Progenitor cell of endocrine pancreas (in vitro differentiated cells): ENCODE measurements at regions not wholly inside any gene's neighbourhood (a gene's known extent, or its start where the extent isn't known, plus 50 kb on each side); places are given as distances from the start of the nearest gene placed in this dataset.
A peak's percentile ranks its signal among the peaks of the same experiment; 100 is the strongest.

Source experiments
- DNase-seq: peaks from one replicate; pipeline ENCODE4 v3.0.0; 2021; ENCODE audit warnings: low spot score; ENCODE audit not compliant: unreplicated experiment
- H3K27ac Mint-ChIP-seq: 2 replicates; pipeline ENCODE4 v1.8.0; 2021; ENCODE audit warnings: mild to moderate bottlenecking, moderate library complexity, mixed read lengths
- H3K27me3 Mint-ChIP-seq: 2 replicates; pipeline ENCODE4 v1.8.0; 2021; ENCODE audit warnings: mixed read lengths
- H3K36me3 Mint-ChIP-seq: 2 replicates; pipeline ENCODE4 v1.8.0; 2022; ENCODE audit warnings: mixed read lengths; ENCODE audit not compliant: insufficient read depth
- H3K4me1 Mint-ChIP-seq: 2 replicates; pipeline ENCODE4 v1.8.0; 2021; ENCODE audit warnings: low read depth, mixed read lengths
- H3K4me3 Mint-ChIP-seq: 2 replicates; pipeline ENCODE4 v1.8.0; 2021; ENCODE audit warnings: low read depth, mild to moderate bottlenecking, moderate library complexity, mixed read lengths
- H3K9me3 Mint-ChIP-seq: 2 replicates; pipeline ENCODE4 v1.8.0; 2021; ENCODE audit warnings: low read depth, mixed read lengths
- TF ChIP-seq, protein P1 (sequence below): fragments of 200-600 bp; sonication (generic); IDR thresholded peaks from one replicate; pipeline ENCODE4 v1.5.0; 2021; ENCODE audit warnings: antibody characterized with exemption, mild to moderate bottlenecking; ENCODE audit not compliant: unreplicated experiment

DNA sequence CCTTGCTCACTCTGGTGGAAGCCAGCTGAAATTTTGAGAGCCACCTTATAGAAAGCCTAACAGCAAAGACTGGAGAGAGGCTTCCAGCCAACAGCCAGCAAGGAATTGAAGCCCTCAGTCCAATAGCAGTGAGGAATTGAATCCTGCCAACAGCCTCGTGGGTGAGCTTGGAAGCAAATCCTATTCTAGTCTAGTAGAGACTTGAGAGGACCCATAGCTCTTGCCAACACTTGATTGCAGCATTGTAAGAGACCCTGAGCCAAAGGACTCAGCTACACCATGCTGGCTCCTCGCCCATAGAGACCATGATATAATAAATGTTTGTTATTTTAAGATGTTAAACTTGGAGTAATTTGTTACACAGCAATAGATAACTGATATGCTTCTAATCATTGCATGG lies 403.0 kb upstream of the TNP1 start:
- TF ChIP-seq, protein P1, sequence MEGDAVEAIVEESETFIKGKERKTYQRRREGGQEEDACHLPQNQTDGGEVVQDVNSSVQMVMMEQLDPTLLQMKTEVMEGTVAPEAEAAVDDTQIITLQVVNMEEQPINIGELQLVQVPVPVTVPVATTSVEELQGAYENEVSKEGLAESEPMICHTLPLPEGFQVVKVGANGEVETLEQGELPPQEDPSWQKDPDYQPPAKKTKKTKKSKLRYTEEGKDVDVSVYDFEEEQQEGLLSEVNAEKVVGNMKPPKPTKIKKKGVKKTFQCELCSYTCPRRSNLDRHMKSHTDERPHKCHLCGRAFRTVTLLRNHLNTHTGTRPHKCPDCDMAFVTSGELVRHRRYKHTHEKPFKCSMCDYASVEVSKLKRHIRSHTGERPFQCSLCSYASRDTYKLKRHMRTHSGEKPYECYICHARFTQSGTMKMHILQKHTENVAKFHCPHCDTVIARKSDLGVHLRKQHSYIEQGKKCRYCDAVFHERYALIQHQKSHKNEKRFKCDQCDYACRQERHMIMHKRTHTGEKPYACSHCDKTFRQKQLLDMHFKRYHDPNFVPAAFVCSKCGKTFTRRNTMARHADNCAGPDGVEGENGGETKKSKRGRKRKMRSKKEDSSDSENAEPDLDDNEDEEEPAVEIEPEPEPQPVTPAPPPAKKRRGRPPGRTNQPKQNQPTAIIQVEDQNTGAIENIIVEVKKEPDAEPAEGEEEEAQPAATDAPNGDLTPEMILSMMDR, result no peak
- H3K36me3 Mint-ChIP-seq, result peaks cover 10% of the 10 kb centered on the region
- no peak overlapping the region for H3K4me3 Mint-ChIP-seq
- no peak for DNase-seq
- no peak overlapping the region for H3K27ac Mint-ChIP-seq
- H3K9me3 Mint-ChIP-seq, result peaks cover 17% of the 10 kb centered on the region
- peaks cover 25% of the 10 kb centered on the region for H3K4me1 Mint-ChIP-seq
- no peaks in the 10 kb centered on the region for H3K27me3 Mint-ChIP-seq

DNA sequence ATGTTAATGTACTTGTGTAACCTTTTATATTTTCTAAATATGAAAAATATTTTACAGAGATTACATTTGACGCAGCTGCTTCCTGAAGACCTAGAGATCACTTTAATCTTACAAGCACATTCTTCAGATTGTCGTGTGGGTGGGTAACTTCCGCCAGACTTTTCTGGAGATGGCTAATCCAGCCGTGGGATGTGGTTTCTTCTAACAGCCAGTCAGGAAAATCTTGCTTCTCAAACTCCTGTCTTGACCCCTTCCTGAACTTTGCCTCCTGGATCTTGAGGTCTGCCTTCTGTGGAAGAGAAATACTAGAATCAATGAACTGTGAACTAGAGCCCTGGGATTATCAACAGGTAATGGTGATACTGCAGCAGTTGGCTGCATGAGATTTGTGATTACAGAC lies 401.6 kb upstream of the TNP1 start:
- Mint-ChIP-seq H3K36me3 (peaks cover 5% of the 10 kb centered on the region), H3K9me3 (peaks cover 7% of the 10 kb centered on the region), H3K27ac (no peak overlapping the region), H3K4me3 (no peak overlapping the region), H3K4me1 (peaks cover 33% of the 10 kb centered on the region), H3K27me3 (no peaks in the 10 kb centered on the region)
- no peak for DNase-seq
- TF ChIP-seq, protein P1, result no peak

- Mint-ChIP-seq H3K4me3 (no peak overlapping the region), H3K27ac (no peak overlapping the region), H3K4me1 (peaks cover 41% of the 10 kb centered on the region), H3K36me3 (peaks cover 2% of the 10 kb centered on the region), H3K27me3 (no peaks in the 10 kb centered on the region), H3K9me3 (peaks cover 3% of the 10 kb centered on the region)
- DNase-seq, result no peak
- TF ChIP-seq, protein P1, result no peak
Observed at GRCh38 chr2:217260441-217261115, 400.7 kb upstream of the TNP1 start.

DNA sequence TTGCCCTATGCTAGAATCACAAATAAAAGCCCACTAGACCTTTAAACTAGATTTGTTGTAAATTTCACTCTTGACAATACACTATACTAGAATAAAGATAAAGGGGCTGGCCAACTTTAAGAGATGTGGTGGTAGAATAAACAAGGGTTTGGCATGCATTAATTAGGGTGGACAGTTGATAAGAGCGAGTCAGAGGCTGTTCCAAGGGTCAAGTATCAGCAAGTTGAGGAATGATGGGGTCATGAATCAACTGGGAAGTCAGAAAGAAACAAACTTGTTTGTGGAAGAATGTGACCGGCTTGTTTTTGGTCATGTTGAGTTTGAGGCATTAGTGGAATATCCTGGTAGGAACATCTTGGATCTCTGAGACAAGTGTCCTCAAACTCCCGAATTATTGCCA lies 398.3 kb upstream of the TNP1 start:
- H3K9me3 Mint-ChIP-seq, result peaks cover 6% of the 10 kb centered on the region
- peaks cover 2% of the 10 kb centered on the region for H3K36me3 Mint-ChIP-seq
- peak overlapping the region; percentile 70 for H3K27ac Mint-ChIP-seq
- H3K27me3 Mint-ChIP-seq, result no peaks in the 10 kb centered on the region
- TF ChIP-seq, protein P1, result no peak
- H3K4me3 Mint-ChIP-seq, result peak overlapping the region; percentile 10
- peaks cover 32% of the 10 kb centered on the region for H3K4me1 Mint-ChIP-seq
- no peak for DNase-seq

- peaks cover 9% of the 10 kb centered on the region for H3K9me3 Mint-ChIP-seq
- peaks cover 1% of the 10 kb centered on the region for H3K36me3 Mint-ChIP-seq
- DNase-seq, result no peak
- H3K4me3 Mint-ChIP-seq, result no peak overlapping the region
- TF ChIP-seq, protein P1, result no peak
- H3K27me3 Mint-ChIP-seq, result no peaks in the 10 kb centered on the region
- peak overlapping the region; percentile 5 for H3K27ac Mint-ChIP-seq
- H3K4me1 Mint-ChIP-seq, result peaks cover 33% of the 10 kb centered on the region
Observed at GRCh38 chr2:217256251-217256650, 396.4 kb upstream of the TNP1 start.
